Tibial artery (tissue), 4 donors: ENCODE measurements at regions not wholly inside any gene's neighbourhood (a gene's known extent, or its start where the extent isn't known, plus 50 kb on each side); places are given as distances from the start of the nearest gene placed in this dataset.

ENCODE experiments used
- DNase-seq, 2 donors: peaks; one replicate each; pipeline ENCODE4 v3.0.0-alpha.2; 2019
- H3K27ac ChIP-seq, 2 donors: fragments of 200-600 bp; sonication (generic) in 1 of 2; 1 replicate in 1 of 2; 2 replicates in 1 of 2; pipeline ENCODE4 v1.5.1; 2018 to 2019; ENCODE audit warnings: mild to moderate bottlenecking in 1 of 2
- H3K27me3 ChIP-seq, 2 donors: fragments of 200-600 bp; sonication (generic) in 1 of 2; one replicate each; pipeline versions ENCODE4 v1.5.1 to v1.6.0; 2016 to 2019
- H3K36me3 ChIP-seq, 3 donors: fragments of 200-600 bp; sonication (generic) in 2 of 3; one replicate each; pipeline ENCODE4 v1.5.1; 2016 to 2019; ENCODE audit warnings: mild to moderate bottlenecking in 2 of 3
- H3K4me1 ChIP-seq, 4 donors: fragments of 200-600 bp; sonication (generic) in 2 of 4; 1 replicate in 3 of 4; 2 replicates in 1 of 4; pipeline ENCODE4 v1.5.1; 2016 to 2019
- H3K4me3 ChIP-seq, 2 donors: fragments of 200-600 bp; sonication (generic) in 1 of 2; 1 replicate in 1 of 2; 2 replicates in 1 of 2; pipeline ENCODE4 v1.5.1; 2018 to 2019; ENCODE audit warnings: mild to moderate bottlenecking in 2 of 2
- H3K9me3 ChIP-seq, 3 donors: fragments of 200-600 bp; sonication (generic) in 1 of 3; one replicate each; pipeline ENCODE4 v1.5.1; 2016 to 2019
- intact Hi-C: fragments of 100-400 bp; cut with DNase I; formaldehyde crosslinking; loops from one replicate; pipeline ENCODE4 v1.15.0; 2023; ENCODE audit warnings: low total_unique reads
- TF ChIP-seq, protein P1 (sequence below), 2 experiments: fragments of 200-600 bp in 1 of 2; fragments of 450-650 bp in 1 of 2; IDR thresholded peaks; one replicate each; pipeline ENCODE4 v1.5.1; 2017 to 2019; ENCODE audit warnings: antibody characterized with exemption in 2 of 2, mild to moderate bottlenecking in 1 of 2, moderate library complexity in 1 of 2

DNA sequence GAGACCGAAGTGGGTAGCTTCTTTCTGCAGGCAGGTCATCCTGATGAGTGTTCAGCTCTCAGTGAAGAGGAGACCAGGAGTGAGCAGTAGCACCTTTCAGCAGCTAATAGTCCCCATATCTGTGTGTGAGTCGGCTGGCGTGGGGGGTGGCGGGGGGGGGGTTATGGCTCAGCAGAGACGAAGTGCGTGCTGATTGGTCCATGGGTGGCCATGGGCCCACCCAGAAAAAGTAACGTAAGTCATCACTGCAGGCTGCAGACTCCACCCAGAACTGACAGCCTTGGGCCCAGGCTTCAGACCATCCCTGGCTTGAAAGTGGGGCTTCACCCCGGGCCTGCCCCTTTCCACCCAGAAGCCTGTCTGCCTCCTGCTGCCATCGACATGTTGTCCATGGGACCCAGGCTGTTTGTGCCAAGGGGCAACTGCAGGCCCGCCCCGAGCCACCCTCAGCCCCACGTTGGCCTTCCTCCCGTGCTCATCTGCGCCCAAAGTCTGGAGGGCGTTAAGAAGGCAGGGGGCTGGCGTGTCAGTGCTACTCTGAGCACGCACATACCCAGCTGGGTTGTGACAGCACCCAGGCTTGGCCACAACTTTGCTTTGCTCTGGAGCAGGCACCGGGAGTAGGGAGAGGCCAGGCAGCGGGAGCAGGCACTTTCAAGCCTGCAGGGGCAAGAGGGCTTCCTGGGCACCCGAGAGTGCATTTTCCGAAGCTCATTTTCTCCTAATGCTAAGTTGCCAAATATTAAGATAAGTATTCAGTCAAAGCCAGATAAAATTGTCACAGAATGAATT lies 511.7 kb upstream of the CDIN1 start:
- intact Hi-C loops = no loop called here
- no peak overlapping the region for H3K27ac ChIP-seq
- TF ChIP-seq, protein P1, sequence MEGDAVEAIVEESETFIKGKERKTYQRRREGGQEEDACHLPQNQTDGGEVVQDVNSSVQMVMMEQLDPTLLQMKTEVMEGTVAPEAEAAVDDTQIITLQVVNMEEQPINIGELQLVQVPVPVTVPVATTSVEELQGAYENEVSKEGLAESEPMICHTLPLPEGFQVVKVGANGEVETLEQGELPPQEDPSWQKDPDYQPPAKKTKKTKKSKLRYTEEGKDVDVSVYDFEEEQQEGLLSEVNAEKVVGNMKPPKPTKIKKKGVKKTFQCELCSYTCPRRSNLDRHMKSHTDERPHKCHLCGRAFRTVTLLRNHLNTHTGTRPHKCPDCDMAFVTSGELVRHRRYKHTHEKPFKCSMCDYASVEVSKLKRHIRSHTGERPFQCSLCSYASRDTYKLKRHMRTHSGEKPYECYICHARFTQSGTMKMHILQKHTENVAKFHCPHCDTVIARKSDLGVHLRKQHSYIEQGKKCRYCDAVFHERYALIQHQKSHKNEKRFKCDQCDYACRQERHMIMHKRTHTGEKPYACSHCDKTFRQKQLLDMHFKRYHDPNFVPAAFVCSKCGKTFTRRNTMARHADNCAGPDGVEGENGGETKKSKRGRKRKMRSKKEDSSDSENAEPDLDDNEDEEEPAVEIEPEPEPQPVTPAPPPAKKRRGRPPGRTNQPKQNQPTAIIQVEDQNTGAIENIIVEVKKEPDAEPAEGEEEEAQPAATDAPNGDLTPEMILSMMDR (IDR thresholded peaks at IDR 0.05) = no peak
- H3K4me1 ChIP-seq = no peaks in the 10 kb centered on the region
- H3K27me3 ChIP-seq = no peaks in the 10 kb centered on the region
- no peaks in the 10 kb centered on the region for H3K36me3 ChIP-seq
- no peak overlapping the region for H3K4me3 ChIP-seq
- H3K9me3 ChIP-seq = peaks cover 0 to 3% (median 0%) of the 10 kb centered on the region in 3 donors
- no peak for DNase-seq

DNA sequence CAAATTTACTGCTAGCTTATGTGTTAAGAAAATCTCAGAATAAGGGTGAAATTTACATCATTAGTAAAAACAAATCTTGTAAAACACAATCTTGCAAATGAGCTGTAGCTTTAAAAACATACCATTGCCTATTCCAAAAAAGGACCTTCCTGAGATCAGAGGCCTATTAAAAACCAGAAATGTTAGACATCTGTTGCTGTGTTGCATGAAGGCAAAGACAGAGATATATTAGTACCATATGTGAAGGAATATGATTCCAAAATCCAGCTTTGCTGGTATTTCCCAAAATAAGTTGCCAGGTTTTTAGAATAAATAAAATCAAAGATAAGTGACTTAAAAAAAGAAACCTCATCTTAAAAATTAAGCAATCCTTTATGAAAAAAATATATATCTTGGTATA lies 504.1 kb upstream of the CDIN1 start:
- TF ChIP-seq, protein P1 (IDR thresholded peaks at IDR 0.05) = no peak
- no peak overlapping the region for H3K27ac ChIP-seq
- H3K9me3 ChIP-seq = peaks cover 0 to under 1% (median 0%) of the 10 kb centered on the region in 3 donors
- H3K36me3 ChIP-seq = no peaks in the 10 kb centered on the region
- H3K27me3 ChIP-seq = no peaks in the 10 kb centered on the region
- no peaks in the 10 kb centered on the region for H3K4me1 ChIP-seq
- DNase-seq = no peak
- no peak overlapping the region for H3K4me3 ChIP-seq
- intact Hi-C loops = no loop called here

DNA sequence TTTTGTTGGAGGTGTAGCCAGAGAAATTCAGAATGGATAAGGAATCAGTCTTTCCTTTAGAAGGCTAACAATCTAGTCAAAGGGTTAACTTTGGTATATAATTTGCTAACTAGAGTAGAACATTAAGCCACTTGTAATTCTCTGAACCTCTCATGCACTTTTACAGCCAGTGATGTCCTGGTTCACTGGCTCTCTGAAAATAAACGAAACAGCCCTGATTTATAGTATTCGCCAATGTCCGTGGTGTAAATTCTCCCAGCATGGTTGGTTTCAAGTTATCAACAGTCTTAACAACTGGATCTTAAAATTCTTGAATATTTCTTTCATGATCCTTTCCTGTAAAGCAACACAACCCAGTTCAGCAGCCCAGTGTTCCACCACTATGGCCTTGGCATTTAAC lies 500.4 kb upstream of the CDIN1 start:
- peaks cover 0 to 10% (median 0%) of the 10 kb centered on the region in 3 donors for H3K9me3 ChIP-seq
- H3K4me3 ChIP-seq = no peak overlapping the region
- no peaks in the 10 kb centered on the region for H3K27me3 ChIP-seq
- TF ChIP-seq, protein P1 (IDR thresholded peaks at IDR 0.05) = no peak
- DNase-seq = no peak
- peaks cover 0 to 6% (median 0%) of the 10 kb centered on the region in 3 donors for H3K36me3 ChIP-seq
- H3K27ac ChIP-seq = no peak overlapping the region
- intact Hi-C loops = no loop called here
- H3K4me1 ChIP-seq = no peaks in the 10 kb centered on the region

DNA sequence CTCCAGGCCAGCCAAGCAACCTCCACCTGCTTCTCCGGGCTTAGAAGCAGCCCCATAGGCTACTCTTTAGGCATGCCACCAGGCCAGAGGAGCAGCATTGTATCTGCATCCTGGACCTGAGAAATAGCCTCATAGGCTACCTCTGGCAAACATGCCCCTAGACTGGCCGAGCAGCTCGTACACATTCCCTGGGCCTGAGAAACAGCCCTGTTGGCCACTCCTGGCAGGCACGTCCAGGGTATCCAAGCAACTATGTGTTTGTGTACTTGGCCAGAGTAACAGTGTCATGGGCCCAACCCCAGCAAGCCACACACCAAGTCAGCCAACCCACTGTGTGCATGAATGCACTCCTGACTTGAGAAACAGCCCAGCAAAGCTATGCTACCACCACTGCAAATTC lies 498.7 kb upstream of the CDIN1 start:
- intact Hi-C loops = no loop called here
- H3K27me3 ChIP-seq = no peaks in the 10 kb centered on the region
- H3K4me1 ChIP-seq = no peaks in the 10 kb centered on the region
- no peak overlapping the region for H3K27ac ChIP-seq
- H3K9me3 ChIP-seq = peaks cover 0 to 14% (median 0%) of the 10 kb centered on the region in 3 donors
- no peak for DNase-seq
- TF ChIP-seq, protein P1 (IDR thresholded peaks at IDR 0.05) = no peak
- H3K36me3 ChIP-seq = peaks cover 0 to 6% (median 0%) of the 10 kb centered on the region in 3 donors
- no peak overlapping the region for H3K4me3 ChIP-seq

DNA sequence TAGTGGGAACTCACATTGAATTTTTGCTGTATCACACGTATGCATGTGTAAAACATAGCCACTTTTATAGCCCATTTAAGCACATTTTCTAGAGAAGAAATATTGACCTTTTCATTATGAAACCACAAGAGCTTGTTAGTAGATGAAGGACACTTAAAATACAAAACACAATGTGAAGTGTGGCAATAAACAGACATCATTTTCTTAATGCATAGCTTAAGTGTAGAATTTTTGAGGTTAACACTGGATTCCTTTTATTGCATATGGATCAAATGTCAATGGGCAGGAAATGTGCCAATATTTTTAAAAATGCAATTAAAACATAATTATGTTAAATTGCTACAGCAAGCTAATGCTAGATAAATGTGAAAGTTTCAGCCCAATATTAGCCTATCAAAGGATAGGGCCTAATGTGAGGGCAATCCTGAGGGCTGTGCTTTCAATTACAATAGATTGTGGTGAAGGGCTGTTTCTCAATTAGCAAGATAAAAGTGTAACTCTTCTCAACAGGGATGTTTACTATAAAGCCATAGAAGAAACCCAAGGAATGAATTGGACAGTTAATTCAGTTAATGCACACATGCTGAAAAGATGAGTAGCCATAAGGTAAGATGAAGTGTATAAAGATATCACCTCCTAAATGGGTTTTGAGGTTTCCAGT lies 489.0 kb upstream of the CDIN1 start:
- intact Hi-C loops = no loop called here
- no peak overlapping the region for H3K4me3 ChIP-seq

More for the DNA sequence above, 489.0 kb upstream of the CDIN1 start:
- DNase-seq = no peak
- Histone ChIP-seq H3K36me3 (no peaks in the 10 kb centered on the region), H3K27ac (no peak overlapping the region), H3K9me3 (peaks cover 0 to 9% (median 0%) of the 10 kb centered on the region in 3 donors), H3K27me3 (no peaks in the 10 kb centered on the region), H3K4me1 (no peaks in the 10 kb centered on the region)
- TF ChIP-seq, protein P1 (IDR thresholded peaks at IDR 0.05) = no peak
